Astrocyte of the spinal cord (primary cell): ENCODE measurements at regions not wholly inside any gene's neighbourhood (a gene's known extent, or its start where the extent isn't known, plus 50 kb on each side); places are given as distances from the start of the nearest gene placed in this dataset.
"Not testable (repeated sequence)": the region's sequence is repeated elsewhere in the genome, so short reads cannot be mapped to it uniquely, and the experiment has no call there.

Source experiments
- DNase-seq: peaks from one replicate; pipeline ENCODE4 v3.0.0; 2011; ENCODE audit warnings: low read depth, low spot score
- H3K4me3 ChIP-seq: 2 replicates; pipeline ENCODE4 v1.5.1; 2011; ENCODE audit warnings: low read depth, mild to moderate bottlenecking, low read length, moderate library complexity
- CTCF ChIP-seq: IDR thresholded peaks from 2 replicates; pipeline ENCODE4 v1.5.1; 2012; ENCODE audit warnings: low read depth, mild to moderate bottlenecking, low read length, inconsistent platforms
- in situ Hi-C: cut with HindIII; loops from 2 replicates; pipeline ENCODE4 v1.10.0; 2017; ENCODE audit warnings: low sequenced_read_pairs

GRCh38 chr4:126411047-126411446, 1096.3 kb downstream of the FAT4 start:
- TF ChIP-seq CTCF, result no peak
- no peak overlapping the region for H3K4me3 ChIP-seq
- in situ Hi-C loops, result no loop called here
- no peak for DNase-seq

- H3K4me3 ChIP-seq, in situ Hi-C loops, DNase-seq: not testable (repeated sequence)
Measured at GRCh38 chr4:126412310-126412709, 1097.6 kb downstream of the FAT4 start.

- no peak for TF ChIP-seq CTCF
- no peak for DNase-seq
- H3K4me3 ChIP-seq, result no peak overlapping the region
- in situ Hi-C loops, result no loop called here
Measured at GRCh38 chr4:126414741-126415140, 1100.0 kb downstream of the FAT4 start.

- DNase-seq, result no peak
- in situ Hi-C loops, result no loop called here
- TF ChIP-seq CTCF, result no peak
- H3K4me3 ChIP-seq, result no peak overlapping the region
Measured at GRCh38 chr4:126419266-126419665, 1104.5 kb downstream of the FAT4 start.

GRCh38 chr4:126427853-126428252, 1113.1 kb downstream of the FAT4 start:
- in situ Hi-C loops, result no loop called here
- DNase-seq, result no peak
- no peak overlapping the region for H3K4me3 ChIP-seq
- no peak for TF ChIP-seq CTCF

- no peak overlapping the region for H3K4me3 ChIP-seq
- in situ Hi-C loops, result no loop called here
- no peak for TF ChIP-seq CTCF
- no peak for DNase-seq
Measured at GRCh38 chr4:126431049-126431448, 1116.3 kb downstream of the FAT4 start.

- no peak for TF ChIP-seq CTCF
- in situ Hi-C loops, result no loop called here
- H3K4me3 ChIP-seq, result no peak overlapping the region
- no peak for DNase-seq
Measured at GRCh38 chr4:126435491-126435890, 1120.7 kb downstream of the FAT4 start.
